GM21447 (cell line): ENCODE measurements at regions not wholly inside any gene's neighbourhood (a gene's known extent, or its start where the extent isn't known, plus 50 kb on each side); places are given as distances from the start of the nearest gene placed in this dataset.

ENCODE experiments used
- ATAC-seq: cut with Tn5 transposase; IDR thresholded peaks from one replicate; pipeline ENCODE4 v1.9.1; 2021; ENCODE audit not compliant: unreplicated experiment

DNA sequence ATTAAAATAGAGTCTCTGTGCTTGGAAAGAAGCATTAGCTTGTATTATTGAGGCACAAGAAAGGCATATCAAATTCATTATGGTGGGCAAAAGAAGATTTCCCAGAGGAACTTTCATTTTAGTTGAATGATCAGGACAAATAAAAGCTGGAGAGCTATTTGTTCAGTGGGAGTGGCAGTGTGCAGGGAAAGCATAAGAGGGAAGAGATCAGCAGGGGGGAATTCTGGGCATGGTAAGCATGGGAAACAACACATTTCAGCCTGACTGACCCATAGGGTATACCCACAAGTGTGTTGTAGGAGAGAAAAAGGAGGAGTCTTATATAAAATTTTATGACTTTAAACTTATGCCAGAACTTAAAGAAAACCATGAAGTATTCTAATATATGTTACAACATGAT, 167.7 kb upstream of the RASA1 start:
- no peak for ATAC-seq

DNA sequence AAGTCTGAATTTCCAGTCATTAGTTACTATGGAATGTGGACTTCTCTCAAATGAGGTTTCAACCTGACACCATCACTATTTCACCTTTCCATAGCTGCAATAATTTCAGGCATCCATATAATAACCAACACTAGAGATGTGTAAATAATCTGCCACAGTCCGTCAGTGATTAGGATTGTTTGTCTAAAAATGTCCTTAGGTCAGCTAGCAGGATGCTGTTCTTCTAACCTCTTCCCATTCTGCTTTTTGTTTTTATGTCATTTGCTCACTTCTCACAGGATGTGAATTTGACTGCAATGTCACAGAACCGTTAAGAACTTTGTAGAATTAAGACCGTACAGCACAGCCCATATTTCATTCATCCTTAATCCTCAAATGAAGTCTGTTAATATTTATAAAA, 166.4 kb upstream of the RASA1 start:
- ATAC-seq = no peak

DNA sequence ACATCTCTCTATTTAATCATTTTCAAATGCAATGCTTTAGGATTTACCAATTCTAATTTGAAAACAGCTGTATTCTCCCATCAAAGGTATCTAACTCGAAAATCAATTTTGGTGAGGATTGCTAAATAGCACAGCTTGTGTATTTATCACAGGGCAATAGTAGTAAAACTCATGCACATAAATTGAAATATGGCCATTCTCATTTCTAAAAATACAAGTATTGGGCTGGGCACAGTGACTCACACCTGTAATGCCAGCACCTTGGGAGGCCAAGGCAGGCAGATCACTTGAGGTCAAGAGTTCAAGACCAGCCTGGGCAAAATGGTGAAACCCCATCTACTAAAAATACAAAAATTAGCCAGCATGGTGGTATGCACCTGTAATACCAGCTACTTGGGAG, 164.8 kb upstream of the RASA1 start:
- no peak for ATAC-seq

DNA sequence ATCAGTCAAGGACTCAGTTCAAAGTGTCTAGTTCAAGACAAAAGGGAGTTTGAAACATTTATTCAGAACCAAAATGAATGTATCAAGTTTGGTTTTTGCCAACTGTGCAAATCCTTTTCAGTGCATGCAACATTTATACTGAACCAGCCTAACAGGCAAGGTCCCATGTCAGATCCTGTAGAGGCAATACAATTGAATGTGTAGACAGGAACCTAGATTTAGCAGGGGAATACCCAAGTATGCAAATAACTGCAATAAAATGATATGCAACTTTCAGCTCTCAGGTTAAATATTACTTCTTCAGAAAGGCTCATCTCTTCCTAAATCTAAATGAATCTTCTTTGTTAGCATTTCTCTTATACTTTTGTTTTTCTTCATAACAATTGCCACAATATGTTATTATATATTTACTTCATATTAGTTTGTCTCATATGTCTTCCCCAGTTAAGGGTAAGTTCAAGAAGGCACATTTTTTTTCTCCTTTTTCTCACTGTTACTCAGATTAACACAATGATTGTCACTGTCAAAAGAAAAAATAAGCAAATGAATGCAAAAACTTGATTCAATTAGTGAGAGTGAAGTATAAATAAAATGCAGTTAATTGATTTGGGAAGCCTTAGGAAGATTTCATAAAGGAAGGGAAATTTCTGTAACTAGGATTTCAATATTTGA, 163.9 kb upstream of the RASA1 start:
- peak; percentile 88 for ATAC-seq

DNA sequence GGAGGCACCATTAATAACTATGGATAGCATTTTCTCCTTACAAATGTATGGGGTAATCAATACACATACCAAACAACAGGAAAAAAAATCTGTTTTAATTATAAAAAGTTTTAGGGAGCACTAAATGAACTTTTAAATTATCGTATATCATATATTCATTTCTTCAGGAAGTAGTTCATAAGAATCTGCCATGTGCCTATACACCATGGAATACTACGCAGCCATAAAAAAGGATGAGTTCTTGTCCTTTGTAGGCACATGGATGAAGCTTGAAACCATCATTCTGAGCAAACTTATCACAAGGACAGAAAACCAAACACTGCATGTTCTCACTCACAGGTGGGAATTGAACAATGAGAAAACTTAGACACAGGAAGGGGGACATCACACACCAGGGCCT, 162.1 kb upstream of the RASA1 start:
- no peak for ATAC-seq

DNA sequence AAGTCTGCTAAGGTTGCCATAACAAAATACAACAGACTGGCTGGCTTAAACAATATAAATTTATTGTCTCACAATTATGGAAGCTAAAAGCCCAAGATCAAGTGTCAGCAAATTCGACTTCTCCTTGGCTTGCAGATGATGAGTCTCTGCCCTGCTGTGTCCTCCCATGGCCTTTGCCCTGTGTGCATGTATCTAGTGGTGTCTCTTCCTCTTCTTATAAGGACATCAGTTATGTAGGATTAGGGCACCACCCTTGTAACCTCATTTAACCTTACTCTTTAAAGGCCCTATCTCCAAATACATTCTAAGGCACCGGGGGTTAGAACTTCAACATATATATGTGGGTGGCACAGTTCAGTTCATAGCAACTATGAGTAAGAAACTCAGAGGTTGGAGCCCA, 157.9 kb upstream of the RASA1 start:
- ATAC-seq = no peak

DNA sequence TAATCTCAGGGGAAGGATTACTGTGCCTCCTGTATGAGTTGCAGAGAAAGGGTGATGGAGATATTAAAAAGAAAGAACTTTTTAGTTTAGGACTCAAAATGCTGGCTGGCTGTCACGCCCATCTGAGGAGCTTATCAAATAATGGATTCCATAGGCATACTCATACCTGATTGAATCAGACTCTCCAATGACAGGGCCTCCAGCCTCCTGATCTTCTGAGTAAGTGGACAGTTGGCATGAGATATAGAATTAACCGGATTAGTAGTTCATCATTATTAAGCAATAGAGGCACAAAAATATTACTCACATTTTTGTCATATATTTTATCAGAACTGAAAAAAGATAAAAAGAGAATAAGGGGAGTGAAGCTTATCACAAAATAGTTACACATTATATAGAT, 157.0 kb upstream of the RASA1 start:
- no peak for ATAC-seq

GRCh38 chr5:87113861-87114260, 153.8 kb upstream of the RASA1 start:
- no peak for ATAC-seq

DNA sequence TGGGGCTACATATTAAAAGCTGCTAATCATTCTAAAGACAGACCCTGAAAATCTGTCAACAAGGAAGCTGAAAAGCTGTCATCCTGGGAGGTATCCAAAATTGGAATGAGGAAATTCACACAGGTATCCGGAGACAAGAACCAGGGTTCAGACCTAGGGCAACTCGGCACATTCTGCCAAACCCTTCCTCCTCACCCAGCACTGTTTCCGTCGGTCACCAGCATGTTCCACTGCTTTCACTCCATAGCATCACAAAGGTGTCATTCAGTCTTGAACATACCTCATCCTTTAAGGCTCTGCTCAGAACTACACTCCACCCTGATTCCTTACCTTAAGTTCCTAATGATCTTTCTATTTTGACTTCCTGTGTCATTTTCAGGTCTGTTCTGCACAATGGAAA, 153.1 kb upstream of the RASA1 start:
- no peak for ATAC-seq

GRCh38 chr5:87115839-87116364, 151.8 kb upstream of the RASA1 start:
- no peak for ATAC-seq

DNA sequence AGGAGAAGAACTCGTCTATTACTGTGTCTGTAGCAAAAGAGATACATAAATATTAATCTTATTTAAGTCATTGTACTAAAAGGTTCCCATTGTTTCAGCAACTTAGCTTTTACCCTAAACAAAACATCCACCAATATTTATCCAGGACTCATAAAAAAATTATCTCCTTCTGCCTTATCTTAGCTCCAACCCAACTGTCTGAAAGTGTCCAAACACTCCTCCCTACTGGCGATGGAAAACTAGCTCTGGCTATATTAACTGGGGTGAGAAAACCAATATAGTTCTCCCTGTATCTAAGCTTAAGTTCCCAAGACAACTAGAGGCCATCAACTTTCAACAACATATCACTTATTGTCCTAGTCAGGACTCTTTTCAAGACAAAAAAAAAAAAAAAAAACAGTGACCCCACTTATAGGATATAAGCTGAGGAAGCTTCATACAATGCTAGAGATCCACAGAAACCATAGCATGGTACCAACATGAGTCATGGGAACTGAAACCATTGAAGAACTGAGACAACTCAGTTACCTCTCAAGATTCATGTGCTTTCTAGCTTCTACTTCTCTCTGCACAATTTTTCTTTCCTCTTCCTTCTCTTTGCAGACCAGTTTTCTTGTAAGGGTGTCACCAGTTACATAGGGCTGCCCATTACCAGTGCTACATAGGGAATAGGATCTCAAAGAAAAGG, 150.7 kb upstream of the RASA1 start:
- peak; percentile 89 for ATAC-seq

GRCh38 chr5:87119588-87119987, 148.1 kb upstream of the RASA1 start:
- no peak for ATAC-seq

GRCh38 chr5:87120518-87121303, 147.0 kb upstream of the RASA1 start:
- no peak for ATAC-seq

DNA sequence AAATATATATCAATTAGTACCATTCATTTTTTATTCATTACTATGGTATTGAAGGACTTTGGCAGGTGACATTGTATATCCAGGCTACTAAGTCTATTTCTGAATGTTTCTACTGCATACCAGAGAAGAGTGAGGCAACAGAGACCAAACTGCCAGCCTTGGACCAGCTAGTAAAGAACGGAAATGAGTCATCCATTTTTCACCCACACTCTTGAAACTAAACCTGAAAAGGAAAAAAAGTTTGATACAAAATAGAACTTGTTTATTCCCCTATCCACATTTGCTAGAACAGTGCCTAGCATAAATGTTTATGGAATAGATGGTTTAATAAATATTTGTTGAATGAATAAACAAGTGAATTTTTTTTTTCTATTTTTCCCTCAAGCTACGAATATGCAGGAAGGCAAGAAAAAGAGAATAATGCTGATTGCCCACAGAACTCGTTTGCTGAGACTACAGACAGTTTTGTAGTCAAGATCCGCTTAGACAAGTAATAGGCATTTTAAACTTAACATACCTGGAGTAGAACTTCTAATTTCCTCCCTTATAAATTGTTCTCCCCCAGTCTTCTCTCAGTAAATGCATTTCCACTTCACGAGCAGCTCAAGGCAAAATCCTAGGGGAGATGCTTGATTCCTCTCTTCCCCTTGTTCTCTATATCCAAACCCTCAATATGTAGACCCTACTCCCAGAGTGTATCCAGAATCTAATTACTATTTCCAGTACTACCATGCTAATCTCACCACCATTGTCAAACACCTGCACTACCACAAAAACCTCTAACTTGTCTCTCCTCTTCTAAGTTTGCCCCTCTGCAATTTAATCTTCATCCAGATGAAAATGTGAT, 146.2 kb upstream of the RASA1 start:
- peak; percentile 79 for ATAC-seq

GRCh38 chr5:87122151-87122977, 145.3 kb upstream of the RASA1 start:
- ATAC-seq = no peak

- no peak for ATAC-seq
Measured at GRCh38 chr5:87125766-87126165, 141.9 kb upstream of the RASA1 start.

GRCh38 chr5:87126869-87127268, 140.8 kb upstream of the RASA1 start:
- ATAC-seq = no peak

DNA sequence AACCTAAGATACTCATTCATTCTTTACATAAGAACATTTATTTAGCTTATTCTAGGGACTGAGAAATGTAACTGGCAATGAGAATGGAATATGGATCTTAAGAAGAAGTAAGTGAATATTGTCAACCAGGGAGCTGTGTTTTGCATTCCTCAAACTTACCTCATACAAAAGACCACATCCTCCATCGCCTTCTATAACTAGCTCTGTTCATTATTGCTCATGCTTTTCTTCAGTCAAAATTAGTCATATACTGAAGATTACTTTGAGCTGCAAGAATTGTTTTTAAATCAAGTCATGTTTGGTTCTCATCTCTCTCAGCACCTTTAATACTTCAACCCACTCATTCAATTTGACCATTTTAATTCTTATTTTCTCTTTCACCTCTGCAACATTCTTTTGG, 140.3 kb upstream of the RASA1 start:
- ATAC-seq = no peak

DNA sequence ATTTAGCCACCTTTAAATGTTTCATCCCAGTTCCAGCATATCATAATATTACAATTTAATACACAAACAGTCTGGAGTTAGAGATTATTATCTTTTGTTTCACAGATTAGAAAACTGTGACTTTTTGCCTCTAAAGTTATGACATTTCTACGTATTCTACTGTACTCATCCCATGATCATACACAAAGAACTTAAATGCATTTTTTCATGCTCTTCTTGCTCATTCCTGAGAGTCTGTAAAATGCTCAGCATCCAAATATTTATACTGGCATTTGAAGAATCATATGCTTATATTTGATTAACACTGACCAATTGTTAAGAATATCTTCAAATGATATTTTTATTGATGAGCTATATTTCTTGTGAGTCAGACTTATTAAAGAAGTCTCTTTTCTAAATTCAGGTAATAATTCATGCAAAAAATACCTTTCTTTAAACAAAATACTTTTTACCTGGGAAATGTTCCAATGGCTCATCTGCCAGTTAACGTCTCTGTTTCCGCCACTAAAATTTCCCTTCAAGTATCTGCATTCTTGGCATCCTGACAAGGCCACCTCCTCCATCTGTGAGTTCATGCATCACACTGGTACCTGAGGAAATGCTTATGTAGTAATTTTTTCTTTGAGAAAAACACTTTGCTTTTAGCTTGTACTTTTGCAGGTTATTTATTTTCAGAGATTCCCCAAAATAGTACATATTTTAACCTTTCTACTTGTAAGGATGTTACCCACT, 139.6 kb upstream of the RASA1 start:
- ATAC-seq = no peak
